ENCODE measurements at regions not wholly inside any gene's neighbourhood (a gene's known extent, or its start where the extent isn't known, plus 50 kb on each side); places are given as distances from the start of the nearest gene placed in this dataset.

- peaks cover 5% of the 10 kb centered on the region for H3K27me3 ChIP-seq
- no peak overlapping the region for H3K27ac ChIP-seq
- WGBS, 2 donors (ENCODE audit: low coverage in 1 of 2), result 70% methylated on average over 8 of the region's 8 CpGs; no CpG with 5 or more reads in 1 of the 2 donors
- H3K4me1 ChIP-seq, result no peaks in the 10 kb centered on the region
- no peak overlapping the region for H3K4me3 ChIP-seq
- in situ Hi-C loops (cut with MboI; ENCODE audit: low pct_ligation_motif_present in 1 of 4, low pct_unique_long_range_greater_than_20kb in 1 of 4, low sequenced_read_pairs in 3 of 4), result loop anchor here in 1 of 4 donors (25.0 kb wide), 1 partner anchor 634 kb away; no protein-coding TSS in a partner anchor
- no peaks in the 10 kb centered on the region for H3K9me3 ChIP-seq
- intact Hi-C loops (cut with DNase I; ENCODE audit: low total_unique reads), result no loop called here
- DNase-seq, result no peak
- no peaks in the 10 kb centered on the region for H3K36me3 ChIP-seq
- no peak for TF ChIP-seq CTCF (IDR thresholded peaks at IDR 0.05)
- TF ChIP-seq POLR2AphosphoS5 (IDR thresholded peaks at IDR 0.05), result no peak
- TF ChIP-seq POLR2A (IDR thresholded peaks at IDR 0.05), result no peak
- TF ChIP-seq EP300 (IDR thresholded peaks at IDR 0.05; ENCODE audit: low read depth), result no peak
Observed at GRCh38 chr2:239896075-239896474, 129.1 kb downstream of the NDUFA10 start.

GRCh38 chr2:239895669-239896068 is 129.5 kb downstream of the NDUFA10 start:
- 69% methylated on average over 6 of the region's 6 CpGs for WGBS, 2 donors (ENCODE audit: low coverage in 1 of 2)
- intact Hi-C loops (cut with DNase I; ENCODE audit: low total_unique reads), result no loop called here

GRCh38 chr2:239895116-239895515 is 130.0 kb downstream of the NDUFA10 start:
- 60 to 69% methylated on average over 3 of the region's 3 CpGs for WGBS, 2 donors (ENCODE audit: low coverage in 1 of 2)
- Histone ChIP-seq H3K27me3 (peaks cover 5% of the 10 kb centered on the region), H3K4me1 (no peaks in the 10 kb centered on the region), H3K27ac (no peak overlapping the region), H3K4me3 (no peak overlapping the region), H3K9me3 (no peaks in the 10 kb centered on the region), H3K36me3 (no peaks in the 10 kb centered on the region)
- in situ Hi-C loops (cut with MboI; ENCODE audit: low pct_ligation_motif_present in 1 of 4, low pct_unique_long_range_greater_than_20kb in 1 of 4, low sequenced_read_pairs in 3 of 4) (loop anchor here in 1 of 4 donors (25.0 kb wide), 1 partner anchor 633 kb away; no protein-coding TSS in a partner anchor), intact Hi-C loops (cut with DNase I; ENCODE audit: low total_unique reads) (no loop called here)
- DNase-seq, result no peak
- TF ChIP-seq POLR2AphosphoS5 (IDR thresholded peaks at IDR 0.05) (no peak), POLR2A (IDR thresholded peaks at IDR 0.05) (no peak), EP300 (IDR thresholded peaks at IDR 0.05; ENCODE audit: low read depth) (no peak), CTCF (IDR thresholded peaks at IDR 0.05) (no peak)

More at GRCh38 chr2:239895669-239896068, 129.5 kb downstream of the NDUFA10 start:
- Histone ChIP-seq H3K9me3 (no peaks in the 10 kb centered on the region), H3K27me3 (peaks cover 5% of the 10 kb centered on the region), H3K36me3 (no peaks in the 10 kb centered on the region), H3K27ac (no peak overlapping the region), H3K4me1 (no peaks in the 10 kb centered on the region), H3K4me3 (no peak overlapping the region)
- no peak for DNase-seq
- in situ Hi-C loops (cut with MboI; ENCODE audit: low pct_ligation_motif_present in 1 of 4, low pct_unique_long_range_greater_than_20kb in 1 of 4, low sequenced_read_pairs in 3 of 4), result loop anchor here in 1 of 4 donors (25.0 kb wide), 1 partner anchor 633 kb away; no protein-coding TSS in a partner anchor
- TF ChIP-seq POLR2A (IDR thresholded peaks at IDR 0.05) (no peak), CTCF (IDR thresholded peaks at IDR 0.05) (no peak), EP300 (IDR thresholded peaks at IDR 0.05; ENCODE audit: low read depth) (no peak), POLR2AphosphoS5 (IDR thresholded peaks at IDR 0.05) (no peak)

- TF ChIP-seq POLR2A (IDR thresholded peaks at IDR 0.05) (no peak), CTCF (IDR thresholded peaks at IDR 0.05) (no peak), POLR2AphosphoS5 (IDR thresholded peaks at IDR 0.05) (no peak), EP300 (IDR thresholded peaks at IDR 0.05; ENCODE audit: low read depth) (no peak)
- intact Hi-C loops (cut with DNase I; ENCODE audit: low total_unique reads) (no loop called here), in situ Hi-C loops (cut with MboI; ENCODE audit: low pct_ligation_motif_present in 1 of 4, low pct_unique_long_range_greater_than_20kb in 1 of 4, low sequenced_read_pairs in 3 of 4) (loop anchor here in 1 of 4 donors (25.0 kb wide), 1 partner anchor 632 kb away; no protein-coding TSS in a partner anchor)
- H3K27ac ChIP-seq, result no peak overlapping the region
- H3K9me3 ChIP-seq, result no peaks in the 10 kb centered on the region
- H3K4me3 ChIP-seq, result no peak overlapping the region
- no peaks in the 10 kb centered on the region for H3K4me1 ChIP-seq
- no peaks in the 10 kb centered on the region for H3K36me3 ChIP-seq
- no peak for DNase-seq
- peaks cover 5% of the 10 kb centered on the region for H3K27me3 ChIP-seq
- 71 to 78% methylated on average over 5 of the region's 5 CpGs for whole genome bisulfite sequencing, 2 donors (ENCODE audit: low coverage in 1 of 2)
Observed at GRCh38 chr2:239894276-239894675, 130.9 kb downstream of the NDUFA10 start.
